GM12875 (cell line): ENCODE measurements at regions not wholly inside any gene's neighbourhood (a gene's known extent, or its start where the extent isn't known, plus 50 kb on each side); places are given as distances from the start of the nearest gene placed in this dataset.

Source experiments
- H3K4me3 ChIP-seq: one replicate; pipeline ENCODE4 v1.5.1; 2011; ENCODE audit warnings: low read depth, low read length, control low read depth
- CTCF ChIP-seq: IDR thresholded peaks from 2 replicates; pipeline ENCODE4 v1.5.1; 2011; ENCODE audit warnings: low read depth, mild to moderate bottlenecking, control low read depth, inconsistent platforms, low read length, moderate library complexity, borderline replicate concordance; ENCODE audit not compliant: insufficient read depth

GRCh38 chr3:55402886-55403609, 84.1 kb downstream of the WNT5A start:
- no peak for TF ChIP-seq CTCF
- no peak overlapping the region for H3K4me3 ChIP-seq

GRCh38 chr3:55380561-55380960, 106.5 kb downstream of the WNT5A start:
- H3K4me3 ChIP-seq, result no peak overlapping the region
- TF ChIP-seq CTCF, result no peak

DNA sequence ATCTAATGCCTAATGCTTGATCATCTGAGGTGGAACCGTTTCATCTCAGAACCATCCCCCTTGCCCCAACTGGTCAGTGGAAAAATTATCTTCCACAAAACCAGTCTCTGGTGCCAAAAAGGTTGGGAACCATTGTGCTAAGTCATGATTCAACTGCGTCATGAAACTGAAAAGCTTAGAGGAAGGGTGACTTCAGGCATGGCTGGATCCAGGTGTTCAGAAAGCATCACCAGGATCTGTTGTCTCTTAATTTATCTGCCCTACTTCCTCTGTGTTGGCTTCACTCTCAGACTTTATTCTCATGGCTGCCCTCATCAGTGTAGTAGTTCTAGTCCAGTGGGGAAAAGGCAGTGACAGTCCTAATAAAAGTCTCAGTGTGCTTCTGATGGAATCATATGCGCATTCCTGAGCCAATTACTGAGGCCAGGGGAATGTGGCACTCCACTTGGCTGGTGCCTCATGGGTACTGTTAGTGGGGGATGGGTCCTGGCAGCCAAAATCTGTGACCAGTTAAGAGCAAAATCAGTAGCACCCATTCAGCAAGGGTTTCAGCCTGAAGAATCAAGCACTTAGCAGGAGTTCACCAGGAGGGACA, 110.3 kb downstream of the WNT5A start:
- TF ChIP-seq CTCF, result no peak
- H3K4me3 ChIP-seq, result no peak overlapping the region

- H3K4me3 ChIP-seq, result no peak overlapping the region
- no peak for TF ChIP-seq CTCF
Measured at GRCh38 chr3:55373423-55373822, 113.7 kb downstream of the WNT5A start.

GRCh38 chr3:55370272-55370671, 116.8 kb downstream of the WNT5A start:
- no peak for TF ChIP-seq CTCF
- no peak overlapping the region for H3K4me3 ChIP-seq

GRCh38 chr3:55369141-55369847, 117.8 kb downstream of the WNT5A start:
- no peak overlapping the region for H3K4me3 ChIP-seq
- no peak for TF ChIP-seq CTCF

- TF ChIP-seq CTCF, result no peak
- H3K4me3 ChIP-seq, result no peak overlapping the region
Measured at GRCh38 chr3:55368366-55368765, 118.7 kb downstream of the WNT5A start.
